ENCODE measurements at regions not wholly inside any gene's neighbourhood (a gene's known extent, or its start where the extent isn't known, plus 50 kb on each side); places are given as distances from the start of the nearest gene placed in this dataset.

DNA sequence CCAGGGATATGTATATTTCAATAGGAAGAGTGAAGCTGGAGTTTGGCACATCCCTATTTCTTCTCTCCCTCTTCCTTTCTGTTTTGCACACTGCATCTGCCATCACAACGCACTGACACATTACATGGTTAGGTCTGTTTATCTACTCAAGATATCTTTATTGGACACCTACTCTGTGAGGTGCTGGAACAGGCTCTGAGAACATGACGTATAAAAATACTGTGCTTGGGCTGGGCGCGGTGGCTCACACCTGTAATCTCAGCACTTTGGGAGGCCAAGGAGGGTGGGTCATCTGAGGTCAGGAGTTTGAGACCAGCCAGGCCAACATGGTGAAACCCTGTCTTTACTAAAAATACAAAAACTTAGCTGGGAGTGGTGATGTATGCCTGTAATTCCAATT is 653.3 kb downstream of the SLC4A3 start:
- TF ChIP-seq POLR2A (IDR thresholded peaks at IDR 0.05), result no peak
- TF ChIP-seq, protein P1, sequence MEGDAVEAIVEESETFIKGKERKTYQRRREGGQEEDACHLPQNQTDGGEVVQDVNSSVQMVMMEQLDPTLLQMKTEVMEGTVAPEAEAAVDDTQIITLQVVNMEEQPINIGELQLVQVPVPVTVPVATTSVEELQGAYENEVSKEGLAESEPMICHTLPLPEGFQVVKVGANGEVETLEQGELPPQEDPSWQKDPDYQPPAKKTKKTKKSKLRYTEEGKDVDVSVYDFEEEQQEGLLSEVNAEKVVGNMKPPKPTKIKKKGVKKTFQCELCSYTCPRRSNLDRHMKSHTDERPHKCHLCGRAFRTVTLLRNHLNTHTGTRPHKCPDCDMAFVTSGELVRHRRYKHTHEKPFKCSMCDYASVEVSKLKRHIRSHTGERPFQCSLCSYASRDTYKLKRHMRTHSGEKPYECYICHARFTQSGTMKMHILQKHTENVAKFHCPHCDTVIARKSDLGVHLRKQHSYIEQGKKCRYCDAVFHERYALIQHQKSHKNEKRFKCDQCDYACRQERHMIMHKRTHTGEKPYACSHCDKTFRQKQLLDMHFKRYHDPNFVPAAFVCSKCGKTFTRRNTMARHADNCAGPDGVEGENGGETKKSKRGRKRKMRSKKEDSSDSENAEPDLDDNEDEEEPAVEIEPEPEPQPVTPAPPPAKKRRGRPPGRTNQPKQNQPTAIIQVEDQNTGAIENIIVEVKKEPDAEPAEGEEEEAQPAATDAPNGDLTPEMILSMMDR (IDR thresholded peaks at IDR 0.05), result no peak
- no peak for TF ChIP-seq EP300 (IDR thresholded peaks at IDR 0.05)
